Ammon's horn (tissue), 1 donor: ENCODE measurements at regions not wholly inside any gene's neighbourhood (a gene's known extent, or its start where the extent isn't known, plus 50 kb on each side); places are given as distances from the start of the nearest gene placed in this dataset.

ENCODE experiments used
- DNase-seq: peaks from one replicate; pipeline ENCODE4 v3.0.0-alpha.2; 2016; ENCODE audit warnings: low spot score

DNA sequence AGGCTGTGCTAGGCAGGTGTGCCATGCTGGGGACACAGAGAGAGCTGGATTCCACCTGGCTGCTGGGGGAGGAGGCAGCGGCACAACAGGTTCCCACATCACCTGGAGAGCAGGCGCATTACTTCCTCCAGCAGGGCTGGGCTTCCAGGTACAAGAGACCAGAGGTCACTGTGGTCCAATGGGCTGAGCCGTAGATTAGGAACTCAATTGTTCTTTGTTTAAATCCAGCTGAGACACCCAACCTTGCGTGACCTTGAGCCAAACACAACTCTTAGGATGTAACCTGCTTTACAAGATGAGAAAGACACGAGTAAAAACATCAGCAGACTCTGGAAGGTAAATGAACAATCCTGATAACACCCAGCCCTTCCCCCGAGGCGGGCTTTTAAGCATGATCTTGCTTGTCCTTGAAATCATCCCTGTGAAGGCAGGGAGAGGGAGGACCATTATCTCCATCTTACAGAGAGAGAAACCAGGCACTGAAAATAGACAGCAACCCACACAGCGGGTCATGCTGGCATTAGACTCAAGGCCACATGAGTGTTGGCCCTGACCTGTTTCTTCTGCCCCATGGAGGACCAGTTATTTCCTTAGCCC is 216.5 kb upstream of the RREB1 start:
- no peak for DNase-seq

DNA sequence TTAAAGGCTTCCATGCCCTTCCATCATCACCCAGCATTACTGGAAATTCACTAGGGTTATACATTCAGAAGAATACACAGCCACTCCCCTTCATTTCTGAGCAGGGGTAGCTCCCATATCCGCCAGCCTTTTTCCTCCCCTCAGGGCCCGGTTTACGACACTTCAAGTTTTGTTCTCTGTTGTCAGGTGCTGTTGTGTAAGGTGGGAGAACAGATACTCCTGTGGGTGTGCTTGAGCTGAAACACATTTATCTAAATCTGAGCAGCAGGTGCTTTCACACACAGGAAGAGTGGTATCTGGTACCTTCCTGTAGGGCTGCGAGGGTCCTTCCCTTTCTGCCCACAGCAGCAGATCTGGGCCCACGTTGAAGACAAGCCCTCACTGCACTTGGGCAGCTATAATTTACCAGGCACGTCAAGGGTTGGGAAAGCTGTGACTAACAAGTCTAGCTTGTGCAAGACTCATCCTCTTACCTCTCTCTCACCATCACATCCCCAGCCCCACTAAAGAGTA is 215.8 kb upstream of the RREB1 start:
- no peak for DNase-seq

DNA sequence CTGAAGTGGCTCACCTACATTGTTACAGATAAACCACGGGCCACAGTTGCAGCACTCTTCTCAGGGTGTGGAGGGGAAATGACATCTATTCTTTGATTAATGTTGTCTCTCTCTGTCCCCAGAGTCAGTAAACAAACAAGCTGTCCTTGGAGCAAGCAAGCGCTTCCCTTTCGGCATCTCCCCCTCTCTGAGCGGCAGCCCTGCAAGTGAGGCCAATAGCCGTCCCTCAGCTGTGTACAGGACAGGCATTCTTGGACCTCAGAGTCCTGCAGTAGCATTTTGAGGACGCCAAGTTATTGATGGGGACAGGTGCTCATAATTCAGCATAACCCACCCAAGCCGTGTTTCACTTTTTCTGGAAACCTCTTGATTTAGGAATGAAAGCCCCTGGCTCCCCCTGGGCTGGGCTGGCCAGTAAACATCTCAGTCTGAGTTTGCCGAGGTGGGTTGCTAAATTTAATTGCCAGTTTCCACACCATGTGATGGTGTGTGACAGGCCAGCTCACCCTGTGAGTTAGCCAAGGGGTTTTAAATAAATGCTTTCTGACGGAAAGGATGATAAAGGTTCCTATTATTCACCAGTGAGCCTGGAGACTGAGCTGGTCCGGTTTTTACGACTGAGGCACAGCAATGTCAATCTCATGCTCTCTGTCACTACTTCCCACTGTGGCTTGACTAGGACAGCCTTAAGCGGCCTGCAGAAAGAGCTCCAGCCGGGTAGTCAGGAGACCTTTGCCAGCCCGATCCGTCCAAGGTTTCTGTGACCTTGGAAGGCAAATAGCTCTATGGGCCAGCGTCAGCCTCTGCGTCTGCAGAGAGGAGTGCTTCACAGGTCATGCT is 214.8 kb upstream of the RREB1 start:
- DNase-seq, result no peak

DNA sequence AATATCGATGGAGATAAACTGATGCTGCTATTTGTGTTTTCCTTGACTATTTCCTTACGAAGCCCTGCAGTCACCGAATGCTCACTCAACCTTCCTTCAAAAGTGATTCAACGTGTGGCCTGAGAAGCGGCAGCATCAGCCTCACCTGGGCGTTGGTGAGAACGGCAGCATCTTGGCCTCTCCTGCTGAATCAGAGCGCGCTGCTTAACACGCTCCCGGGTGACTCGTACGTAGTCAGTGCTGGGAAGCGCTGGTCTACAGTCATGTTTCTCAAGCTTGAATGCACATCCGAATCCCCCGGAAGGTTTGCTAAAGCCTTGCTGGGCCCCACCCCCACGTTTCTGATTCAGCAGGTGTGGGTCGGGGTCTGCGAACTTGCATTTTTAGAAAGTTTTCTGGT is 214.1 kb upstream of the RREB1 start:
- no peak for DNase-seq

DNA sequence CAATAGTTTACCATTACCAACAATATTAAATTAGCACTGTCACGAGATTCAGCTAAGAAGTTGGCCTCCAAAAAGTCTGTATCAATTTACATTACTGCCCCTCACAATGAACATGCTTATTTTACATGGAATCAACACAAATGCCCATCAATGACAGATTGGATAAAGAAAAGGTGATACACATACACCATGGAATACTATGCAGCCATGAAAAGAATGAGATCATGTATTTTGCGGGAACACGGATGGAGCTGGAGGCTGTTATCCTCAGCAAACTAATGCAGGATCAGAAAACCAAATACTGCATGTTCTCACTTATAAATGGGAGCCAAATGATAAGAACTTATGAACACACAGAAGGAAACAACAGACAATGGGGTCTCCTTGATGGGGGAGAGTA is 211.8 kb upstream of the RREB1 start:
- no peak for DNase-seq

DNA sequence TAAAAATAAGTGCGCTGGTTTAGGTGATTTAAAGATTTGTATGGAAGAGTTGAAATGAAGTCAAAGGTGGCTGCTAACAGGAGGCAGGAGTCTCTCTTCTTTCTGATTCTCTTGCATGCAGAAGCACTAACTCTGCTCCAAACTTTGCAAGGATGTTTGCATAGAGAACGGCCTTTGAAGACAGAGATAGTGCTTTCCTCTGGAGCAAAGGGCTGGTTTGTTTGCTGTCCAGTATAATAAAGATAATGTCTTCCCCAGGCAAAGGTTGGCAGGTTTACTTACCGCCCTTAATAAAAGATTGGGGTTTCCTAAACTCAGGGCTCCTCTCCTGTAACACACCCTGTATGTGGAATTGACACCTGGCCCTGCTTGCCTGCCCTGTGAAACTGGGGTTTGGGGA is 210.6 kb upstream of the RREB1 start:
- no peak for DNase-seq

DNA sequence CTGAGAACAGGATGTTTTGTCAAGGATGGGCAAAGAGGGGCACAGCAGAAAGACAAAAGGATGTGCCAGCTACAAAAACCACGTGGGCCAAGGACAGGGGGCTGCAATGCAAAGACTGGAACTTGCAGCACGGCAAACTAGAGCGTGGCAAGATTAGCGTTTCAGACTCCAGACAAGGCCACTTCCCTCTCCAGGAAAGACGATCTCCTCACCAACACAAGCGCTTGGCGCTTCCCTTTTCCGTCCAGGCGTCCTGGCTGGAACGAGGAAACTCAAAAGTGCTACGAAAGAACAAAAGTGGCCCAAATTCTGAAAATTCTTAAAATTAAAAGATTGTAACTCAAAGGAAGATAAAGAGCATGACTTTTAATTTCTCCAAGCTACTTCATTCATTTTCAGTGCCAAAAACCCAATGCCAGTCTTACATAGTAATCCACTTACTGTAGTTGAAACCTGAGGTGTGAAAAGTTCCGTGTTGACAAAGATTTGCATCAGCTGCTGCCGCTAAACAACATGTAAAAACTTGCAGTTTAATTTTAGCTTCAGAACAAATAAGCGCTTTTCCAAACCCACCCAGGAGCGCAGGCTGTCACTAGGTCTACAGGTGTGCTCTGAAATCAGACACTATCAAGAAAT is 207.1 kb upstream of the RREB1 start:
- peak; percentile 19 for DNase-seq

DNA sequence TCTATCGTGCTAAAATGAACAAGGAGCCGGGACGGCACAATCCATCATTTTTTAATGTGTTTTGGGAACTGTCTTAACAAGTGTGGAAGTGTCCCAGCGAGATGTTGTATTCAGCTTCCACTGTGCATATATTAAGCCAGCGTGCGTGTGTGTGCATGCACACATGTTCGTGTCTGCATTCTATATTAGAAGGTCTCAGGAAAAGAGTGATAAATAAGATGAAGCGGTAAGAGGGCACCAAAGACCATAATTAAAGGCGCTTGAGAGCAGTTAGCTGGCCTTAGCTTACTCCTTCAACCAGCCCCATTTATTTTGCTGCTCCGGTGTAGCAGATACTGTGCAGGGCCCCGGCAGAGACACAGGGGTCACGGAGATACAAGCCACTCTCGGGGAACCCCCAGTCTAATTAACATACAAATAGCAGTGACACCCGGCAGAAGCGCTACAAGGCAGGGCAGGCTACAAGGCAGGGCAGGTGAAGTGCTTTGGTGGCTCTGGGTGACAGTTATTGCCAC is 206.5 kb upstream of the RREB1 start:
- no peak for DNase-seq

DNA sequence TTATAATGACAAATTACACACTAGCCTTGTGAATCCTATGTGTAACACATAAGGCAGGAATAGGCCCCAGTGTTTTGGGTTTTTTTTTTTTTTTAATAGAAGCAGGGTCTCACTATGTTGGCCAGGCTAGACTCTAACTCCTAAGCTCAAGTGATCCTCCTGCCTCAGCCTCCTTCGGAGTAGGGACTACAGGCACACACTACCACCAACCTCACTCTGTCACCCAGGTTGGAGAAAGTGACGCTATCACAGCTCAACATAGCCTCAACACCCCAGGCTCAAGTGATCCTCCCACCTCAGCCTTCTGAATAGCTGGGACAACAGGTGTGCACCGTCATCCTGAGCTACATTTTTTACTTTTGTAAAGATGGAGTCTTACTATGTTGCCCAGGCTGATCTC is 205.8 kb upstream of the RREB1 start:
- no peak for DNase-seq

DNA sequence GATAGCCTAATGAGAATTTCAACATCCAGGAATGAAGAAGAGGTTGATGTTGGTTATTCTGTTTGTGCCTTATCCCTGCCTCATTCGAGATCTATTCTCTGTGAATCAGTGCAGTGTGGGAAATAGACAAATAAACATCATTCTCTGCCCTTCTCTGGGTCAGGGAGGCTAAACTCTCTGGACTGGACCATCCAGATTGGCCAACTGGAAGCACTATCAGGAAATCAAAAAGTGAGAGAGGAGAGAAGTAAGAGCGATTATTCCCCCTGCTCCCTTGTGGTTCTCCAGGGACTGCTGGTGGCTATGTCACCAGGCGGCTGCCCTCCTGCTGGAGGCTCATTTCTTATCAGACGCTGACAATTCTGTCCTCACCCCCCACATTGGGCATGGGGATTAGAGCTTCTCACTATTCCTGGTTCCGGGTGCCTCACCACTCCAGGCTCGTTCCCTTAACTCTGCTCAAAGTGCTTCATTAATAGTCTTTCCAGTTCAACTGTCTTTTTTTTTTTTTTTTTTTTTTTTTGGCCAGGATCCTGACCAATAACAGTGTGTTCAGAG is 201.7 kb upstream of the RREB1 start:
- DNase-seq, result no peak

DNA sequence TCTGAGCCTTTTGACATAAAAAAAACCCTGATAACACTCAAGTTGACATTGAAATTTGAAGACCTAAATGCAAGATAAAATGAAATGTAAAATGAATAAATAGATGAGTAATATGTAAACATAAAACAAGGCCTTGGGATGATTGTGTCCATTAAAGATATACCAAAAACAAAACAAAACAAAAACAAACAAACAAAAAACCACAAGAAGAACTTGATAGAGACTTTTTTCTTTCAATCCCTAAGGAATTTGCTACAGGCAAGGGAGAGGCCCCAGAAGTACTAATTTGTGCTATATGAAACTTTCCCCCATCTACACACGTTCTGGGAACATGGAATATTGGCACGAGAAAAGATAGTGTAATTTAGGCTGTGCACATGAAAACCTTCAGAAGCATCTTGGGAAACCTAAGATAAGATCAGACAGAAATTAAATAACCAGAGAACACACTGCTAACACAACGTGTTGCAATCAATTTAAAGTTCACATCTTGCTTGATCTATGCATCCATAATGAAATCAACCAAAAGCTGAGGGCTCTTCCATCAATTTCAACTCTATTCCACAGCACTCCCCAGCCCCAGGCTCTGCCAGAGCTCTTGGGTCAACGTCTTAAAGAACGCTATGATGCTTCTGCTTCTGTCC is 201.1 kb upstream of the RREB1 start:
- no peak for DNase-seq

DNA sequence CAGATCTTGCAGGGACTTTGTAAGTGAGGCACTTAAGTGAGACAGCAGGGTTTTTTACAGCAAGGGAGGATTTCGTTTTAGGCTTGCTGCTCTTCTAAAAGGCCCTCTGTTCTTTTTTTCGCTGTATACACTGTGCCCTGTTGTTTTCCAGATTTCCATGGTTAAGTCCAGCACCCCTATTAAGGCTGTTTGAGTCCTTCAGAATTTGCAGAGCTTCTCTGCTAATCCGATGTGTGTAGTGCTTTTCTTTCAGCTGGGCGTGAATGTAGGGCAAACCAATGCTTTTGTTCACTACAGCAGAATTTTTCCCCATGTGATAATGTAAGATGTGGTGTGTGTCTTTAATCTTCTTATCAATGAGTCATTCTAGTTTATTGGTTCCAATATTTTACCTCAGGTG is 200.5 kb upstream of the RREB1 start:
- DNase-seq, result no peak

DNA sequence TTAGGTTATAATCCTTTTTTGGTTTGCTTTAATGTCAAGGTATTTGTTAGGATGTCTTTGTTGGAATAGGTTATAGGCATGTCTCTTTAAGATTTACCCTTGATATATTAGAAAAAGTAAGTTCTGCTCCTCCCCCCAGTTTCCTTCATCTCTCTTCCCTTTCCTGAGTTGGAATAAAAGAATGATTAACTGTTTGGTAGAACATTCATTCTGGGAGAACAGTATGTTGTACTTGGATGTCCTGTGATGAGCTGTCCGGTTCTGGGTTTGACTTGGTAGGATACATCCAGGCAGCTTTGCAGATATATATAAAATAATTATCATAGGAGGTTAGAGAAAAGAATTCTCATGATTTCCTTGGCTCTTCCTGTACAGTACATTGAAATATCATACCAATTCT is 199.6 kb upstream of the RREB1 start:
- DNase-seq, result no peak

DNA sequence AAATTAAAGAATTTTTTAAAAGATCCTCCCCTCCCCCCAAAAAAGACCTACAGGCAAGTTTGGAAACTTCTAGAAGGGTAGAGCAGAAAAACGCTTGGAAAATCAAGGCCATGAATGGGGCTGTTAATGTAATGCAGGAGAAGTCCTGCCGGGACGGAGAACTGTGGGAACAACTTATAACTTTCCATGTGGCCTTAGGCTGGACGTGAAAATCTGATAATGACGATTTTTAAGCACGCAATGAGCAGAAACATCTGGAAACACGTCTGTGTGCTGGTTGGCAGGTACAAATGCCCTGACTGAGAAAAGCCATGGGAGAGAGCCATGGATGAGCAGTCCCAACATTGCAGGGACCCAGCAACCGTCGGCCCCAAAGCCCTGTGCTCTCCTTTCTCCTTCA is 198.7 kb upstream of the RREB1 start:
- no peak for DNase-seq

DNA sequence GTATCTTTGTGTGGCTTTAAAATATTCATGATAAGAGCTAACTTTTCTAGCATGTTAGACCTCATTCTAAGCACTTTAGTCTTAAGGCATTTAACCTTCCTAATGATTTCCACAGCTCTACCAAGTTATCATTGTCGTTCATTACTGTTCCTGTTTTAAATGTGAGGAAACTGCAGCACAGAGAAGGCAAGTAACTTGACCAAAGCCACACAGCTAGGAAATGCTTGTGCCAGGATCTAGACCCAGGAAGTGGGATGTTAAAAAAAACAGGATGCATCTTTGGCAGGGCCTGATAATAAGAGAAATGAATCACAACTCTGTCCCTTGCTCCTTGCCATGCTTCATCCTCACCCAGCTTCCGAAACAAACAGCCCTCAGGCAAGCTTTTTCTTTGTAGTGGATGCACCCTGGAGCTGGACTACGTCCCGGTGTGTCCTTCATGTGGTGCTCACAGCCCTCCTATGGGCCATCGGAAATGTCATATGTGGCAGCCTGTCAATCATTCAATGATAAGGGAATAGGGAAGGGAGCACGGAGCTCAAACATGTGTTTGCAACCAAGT is 196.9 kb upstream of the RREB1 start:
- no peak for DNase-seq

DNA sequence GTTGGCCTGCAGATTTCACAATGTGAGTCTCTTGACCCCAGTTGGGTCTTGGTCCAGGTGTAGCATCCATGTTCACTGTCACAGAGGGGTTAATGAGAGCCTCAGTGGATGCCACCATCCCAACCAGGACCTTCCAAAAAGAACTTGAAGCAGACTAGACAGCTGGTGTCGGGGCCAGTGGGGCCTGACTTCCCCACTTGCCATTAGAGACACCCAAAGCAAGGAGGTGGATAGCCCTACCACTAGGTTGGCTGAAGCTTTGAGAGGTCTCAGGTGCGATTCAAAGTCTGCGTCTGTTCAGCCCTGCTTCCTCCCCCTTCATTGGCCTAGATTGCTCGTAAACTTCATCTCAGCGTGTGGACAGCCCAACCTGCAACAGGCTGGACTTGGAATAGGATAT is 196.4 kb upstream of the RREB1 start:
- no peak for DNase-seq

DNA sequence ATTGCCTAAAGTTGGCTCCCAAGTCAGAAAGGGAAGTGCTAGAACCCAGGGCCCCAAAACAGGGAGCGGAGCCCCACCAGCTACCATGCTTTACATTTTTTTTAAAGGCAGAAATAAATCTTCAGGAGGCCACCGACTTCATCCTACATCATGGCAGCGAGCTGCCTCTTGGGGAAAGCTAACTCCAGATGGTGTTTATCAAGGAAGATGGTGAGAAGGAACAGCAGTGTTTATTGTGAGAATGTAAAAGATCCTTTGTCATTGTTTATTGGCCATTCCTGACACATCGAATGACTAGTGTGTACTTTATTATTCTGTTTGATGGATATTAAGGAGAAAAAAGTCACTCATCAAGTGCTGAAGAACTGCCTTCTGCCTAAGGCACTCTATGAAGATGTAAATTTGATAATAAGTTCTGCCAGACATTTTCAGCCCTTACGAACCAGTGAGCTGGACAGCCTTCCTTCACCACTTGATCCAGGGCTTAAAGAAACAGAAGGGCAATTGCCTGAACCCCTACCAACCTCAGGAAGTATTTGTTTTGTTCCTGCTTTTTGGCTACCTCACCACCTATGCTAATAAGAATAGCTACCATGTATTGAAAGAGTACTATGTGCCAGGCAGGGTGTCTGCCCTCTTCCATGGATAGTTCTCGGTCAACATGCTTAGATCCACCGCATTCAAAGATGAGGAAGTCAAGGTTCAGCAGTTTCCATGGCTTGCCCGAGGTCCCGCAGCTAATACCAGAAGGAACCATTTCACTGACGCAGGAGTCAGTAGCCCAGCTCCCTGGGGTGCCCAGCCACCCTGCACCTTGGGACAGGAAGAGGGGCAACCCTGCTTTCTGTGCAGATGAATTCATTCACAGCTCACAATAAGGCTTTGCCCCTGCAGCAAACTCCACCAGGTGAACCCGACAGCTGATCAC is 194.7 kb upstream of the RREB1 start:
- DNase-seq, result no peak

DNA sequence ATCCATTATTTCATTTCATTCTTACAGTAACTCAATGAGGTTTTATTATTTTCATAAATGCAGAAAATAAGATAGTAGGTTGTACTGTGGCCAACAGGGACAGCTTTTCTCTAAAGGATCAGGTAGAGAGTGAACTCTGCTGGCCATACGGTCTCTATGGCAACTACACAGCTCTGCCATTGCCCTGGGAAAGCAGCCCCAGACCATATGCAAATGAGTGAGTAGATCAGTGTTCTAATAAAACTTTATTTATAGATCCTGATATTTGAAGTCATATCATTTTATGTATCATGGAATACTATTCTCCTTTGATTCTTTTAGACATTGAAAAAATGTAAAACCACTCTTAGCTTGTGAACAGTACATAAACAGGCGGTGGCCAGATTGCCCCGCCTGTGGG is 192.5 kb upstream of the RREB1 start:
- DNase-seq, result no peak

DNA sequence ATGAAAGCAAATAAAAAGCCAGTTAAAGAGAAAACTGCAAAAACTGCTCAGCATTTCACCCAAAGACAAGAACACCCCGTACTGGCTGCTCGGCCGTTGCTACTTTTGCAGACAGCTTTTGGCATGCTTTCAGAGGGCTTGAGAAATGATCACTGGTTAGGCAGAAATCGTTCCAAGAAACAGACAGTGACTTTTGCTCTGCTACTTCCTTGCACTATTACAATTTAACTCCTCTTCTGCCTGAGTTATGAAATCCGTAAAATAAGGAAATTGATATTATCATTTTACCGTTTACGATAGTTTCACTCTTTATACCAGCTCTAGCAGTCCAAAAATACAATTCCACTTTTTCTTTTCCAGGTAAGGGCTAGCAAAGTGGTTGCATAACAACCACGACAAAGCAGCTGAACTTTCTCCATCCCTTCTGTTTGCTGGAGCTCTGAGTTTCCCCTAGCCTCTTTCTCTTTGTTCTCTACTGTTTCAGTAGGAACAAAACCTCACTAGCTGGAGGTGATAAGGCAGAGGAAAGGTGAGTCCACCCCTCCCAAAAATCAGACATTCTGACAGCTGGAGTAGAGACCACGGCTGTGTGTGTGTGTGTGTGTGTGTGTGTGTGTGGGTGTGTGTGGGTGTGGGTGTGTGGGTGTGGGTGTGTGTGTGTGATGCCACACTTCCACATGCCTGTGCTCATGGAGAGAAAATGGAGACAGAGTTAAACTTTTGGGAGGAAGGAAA is 191.8 kb upstream of the RREB1 start:
- peak; percentile 65 for DNase-seq

DNA sequence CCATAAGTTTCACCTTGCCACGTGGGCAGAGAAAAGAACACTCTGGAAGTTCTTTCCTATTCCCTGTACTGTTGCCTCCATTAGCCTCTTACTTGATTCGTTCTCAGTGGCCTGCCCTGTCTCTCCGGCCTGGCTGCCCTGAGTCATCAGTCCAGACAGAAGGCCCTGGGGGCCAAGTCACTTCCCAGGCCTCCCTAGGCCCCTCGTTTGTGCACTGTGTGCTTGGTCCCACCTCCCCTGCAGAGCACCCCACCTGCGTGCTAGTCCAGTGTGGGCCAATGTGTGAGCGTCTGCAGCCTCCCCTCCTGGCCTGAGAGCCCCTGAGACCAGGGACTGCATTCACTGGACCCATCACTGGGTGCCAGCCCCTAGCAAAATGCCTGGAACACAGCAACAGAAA is 191.2 kb upstream of the RREB1 start:
- DNase-seq, result no peak
